Stomach (tissue), 8 donors: ENCODE measurements at regions not wholly inside any gene's neighbourhood (a gene's known extent, or its start where the extent isn't known, plus 50 kb on each side); places are given as distances from the start of the nearest gene placed in this dataset.
A peak's percentile ranks its signal among the peaks of the same experiment; 100 is the strongest.

Experiments used
- DNase-seq, 2 donors: peaks; one replicate each; pipeline versions ENCODE4 v3.0.0 to v3.0.0-alpha.2; 2013 to 2019
- H3K27ac ChIP-seq, 5 donors: fragments of 200-600 bp in 4 of 5; sonication (generic) in 4 of 5; one replicate each; pipeline ENCODE4 v1.5.1; 2013 to 2019; ENCODE audit warnings: mild to moderate bottlenecking in 1 of 5, moderate library complexity in 1 of 5
- H3K27me3 ChIP-seq, 3 donors: fragments of 200-600 bp; sonication (generic); one replicate each; pipeline ENCODE4 v1.5.1; 2017 to 2019; ENCODE audit warnings: mixed run types in 1 of 3
- H3K36me3 ChIP-seq, 4 donors: fragments of 200-600 bp; sonication (generic); 1 replicate in 3 of 4; 2 replicates in 1 of 4; pipeline ENCODE4 v1.5.1; 2016 to 2019
- H3K4me1 ChIP-seq, 4 donors: fragments of 200-600 bp; sonication (generic); one replicate each; pipeline ENCODE4 v1.5.1; 2016 to 2019
- H3K4me3 ChIP-seq, 4 donors: fragments of 200-600 bp; sonication (generic) in 3 of 4; one replicate each; pipeline ENCODE4 v1.5.1; 2016 to 2019; ENCODE audit warnings: mild to moderate bottlenecking in 1 of 4
- H3K9me3 ChIP-seq, 4 donors: fragments of 200-600 bp; sonication (generic); one replicate each; pipeline ENCODE4 v1.5.1; 2016 to 2019
- CTCF ChIP-seq, 7 experiments: fragments of 450-650 bp in 4 of 7; fragments of 200-600 bp in 3 of 7; sonication (generic) in 3 of 7; IDR thresholded peaks; one replicate each; pipeline ENCODE4 v1.5.1; 2016 to 2019; ENCODE audit warnings: antibody characterized with exemption in 7 of 7, control low read depth in 2 of 7, mild to moderate bottlenecking in 1 of 7
- EP300 ChIP-seq: sonication (generic); formaldehyde crosslinking; IDR thresholded peaks from one replicate; pipeline ENCODE4 v1.6.1; 2017; ENCODE audit warnings: antibody characterized with exemption
- POLR2A ChIP-seq, 4 donors: fragments of 450-650 bp; IDR thresholded peaks; one replicate each; pipeline ENCODE4 v1.6.1; 2016; ENCODE audit warnings: antibody characterized with exemption in 4 of 4, control low read depth in 2 of 4, mild to moderate bottlenecking in 1 of 4, moderate library complexity in 1 of 4
- POLR2AphosphoS5 ChIP-seq, 3 donors: sonication (generic); formaldehyde crosslinking; IDR thresholded peaks; one replicate each; pipeline ENCODE4 v1.6.1; 2016; ENCODE audit warnings: antibody characterized with exemption in 3 of 3
- WGBS, 5 donors: extraction: QIAGEN DNeasy Blood & Tissue Kit in 3 of 5; methylation state at CpG; one replicate each; pipeline versions ENCODE4 v1.1.5 to v1.1.7; 2013 to 2018; 5-methylcytosine and 5-hydroxymethylcytosine counted together
- intact Hi-C: fragments of 100-400 bp; cut with DNase I; formaldehyde crosslinking; loops from one replicate; pipeline ENCODE4 v1.15.1; 2023; ENCODE audit warnings: low total_unique reads
- donor health status: healthy with polysubstance abuse.
- donor health status: Bipolar disorder and iron deficiency.
- donor health status: healthy.

- WGBS, 5 donors: 85 to 93% (median 90%) methylated on average over 1 of the region's 1 CpG
- intact Hi-C loops: no loop called here
- H3K27ac ChIP-seq: no peak overlapping the region
- H3K4me3 ChIP-seq: no peak overlapping the region
- peaks cover 0 to 25% (median 12%) of the 10 kb centered on the region in 4 donors for H3K4me1 ChIP-seq
- H3K27me3 ChIP-seq: no peaks in the 10 kb centered on the region
- no peak for DNase-seq
- no peaks in the 10 kb centered on the region for H3K9me3 ChIP-seq
- no peak for TF ChIP-seq POLR2A (IDR thresholded peaks at IDR 0.05)
- TF ChIP-seq EP300: no peak
- no peak for TF ChIP-seq POLR2AphosphoS5 (IDR thresholded peaks at IDR 0.05)
- no peak for TF ChIP-seq CTCF (IDR thresholded peaks at IDR 0.05)
- no peaks in the 10 kb centered on the region for H3K36me3 ChIP-seq
Measured at GRCh38 chr9:105144076-105144475, 100.4 kb upstream of the SLC44A1 start.

GRCh38 chr9:105144841-105145240 lies 99.6 kb upstream of the SLC44A1 start:
- WGBS, 5 donors: 61 to 77% (median 68%) methylated on average over 2 of the region's 2 CpGs
- no peak for DNase-seq
- intact Hi-C loops: no loop called here
- Histone ChIP-seq H3K36me3 (no peaks in the 10 kb centered on the region), H3K4me3 (no peak overlapping the region), H3K9me3 (no peaks in the 10 kb centered on the region), H3K4me1 (peaks cover 0 to 25% (median 12%) of the 10 kb centered on the region in 4 donors), H3K27ac (no peak overlapping the region), H3K27me3 (no peaks in the 10 kb centered on the region)
- TF ChIP-seq POLR2AphosphoS5 (IDR thresholded peaks at IDR 0.05) (no peak), EP300 (no peak), POLR2A (IDR thresholded peaks at IDR 0.05) (no peak)

- DNase-seq: peak in 1 of 2 donors; percentile 31
Measured at GRCh38 chr9:105146677-105147076, 97.8 kb upstream of the SLC44A1 start.

DNA sequence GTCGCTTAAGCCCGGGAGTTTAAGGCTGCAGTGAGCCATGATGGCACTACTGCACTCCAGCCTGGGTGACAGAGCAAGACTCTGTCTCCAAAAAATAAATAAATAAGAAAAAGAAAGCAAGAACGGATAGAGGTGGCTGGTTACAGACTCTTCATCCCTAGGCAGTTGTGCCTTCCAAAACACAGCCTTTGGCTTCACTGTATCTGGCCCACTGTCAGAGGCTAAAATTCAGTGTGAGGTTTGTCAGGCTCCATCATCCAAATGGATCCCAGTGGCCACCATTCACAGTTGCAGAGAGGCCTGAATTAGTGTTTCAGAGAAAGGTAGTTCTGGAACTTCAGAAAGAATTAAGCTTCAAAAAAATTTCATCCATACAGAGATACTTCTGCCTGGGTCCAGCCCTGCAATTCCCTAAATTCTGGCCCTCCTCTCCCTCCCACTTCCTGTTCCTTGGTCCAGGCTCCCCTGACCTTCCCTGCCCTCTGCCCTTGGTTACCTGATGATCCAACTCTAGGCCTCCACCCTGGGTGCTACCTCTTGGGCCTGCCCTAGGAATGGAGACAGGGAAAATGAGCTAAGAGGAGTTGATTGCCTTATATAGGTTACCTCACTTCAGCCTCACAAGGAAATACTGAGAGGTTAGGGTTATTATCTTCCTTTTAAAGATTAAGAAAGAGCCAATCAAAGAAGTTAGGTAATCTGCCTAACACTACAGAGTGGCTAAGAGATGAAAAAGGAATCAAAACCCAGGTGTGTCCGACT lies 97.2 kb upstream of the SLC44A1 start:
- no peaks in the 10 kb centered on the region for H3K27me3 ChIP-seq
- no peaks in the 10 kb centered on the region for H3K9me3 ChIP-seq
- H3K36me3 ChIP-seq: no peaks in the 10 kb centered on the region
- H3K4me3 ChIP-seq: no peak overlapping the region
- DNase-seq: no peak
- H3K27ac ChIP-seq: peak overlapping the region in 1 of 5 donors; percentile 61
- 62 to 90% (median 87%) methylated on average over 4 of the region's 4 CpGs for WGBS, 5 donors
- TF ChIP-seq POLR2A (IDR thresholded peaks at IDR 0.05): no peak
- TF ChIP-seq CTCF (IDR thresholded peaks at IDR 0.05): no peak
- no peak for TF ChIP-seq POLR2AphosphoS5 (IDR thresholded peaks at IDR 0.05)
- TF ChIP-seq EP300: no peak
- H3K4me1 ChIP-seq: peaks cover 0 to 14% (median 5%) of the 10 kb centered on the region in 4 donors
- intact Hi-C loops: no loop called here

More at GRCh38 chr9:105146677-105147076, 97.8 kb upstream of the SLC44A1 start:
- intact Hi-C loops: no loop called here
- Histone ChIP-seq H3K27ac (peak overlapping the region in 1 of 5 donors; percentile 61), H3K9me3 (no peaks in the 10 kb centered on the region), H3K36me3 (no peaks in the 10 kb centered on the region), H3K4me3 (no peak overlapping the region), H3K27me3 (no peaks in the 10 kb centered on the region), H3K4me1 (peaks cover 0 to 20% (median 6%) of the 10 kb centered on the region in 4 donors)
- WGBS, 5 donors: 61 to 79% (median 71%) methylated on average over 5 of the region's 5 CpGs
- TF ChIP-seq EP300: no peak
- no peak for TF ChIP-seq POLR2AphosphoS5 (IDR thresholded peaks at IDR 0.05)
- TF ChIP-seq CTCF (IDR thresholded peaks at IDR 0.05): no peak
- no peak for TF ChIP-seq POLR2A (IDR thresholded peaks at IDR 0.05)
